Ovary (tissue), 3 donors: ENCODE measurements at regions not wholly inside any gene's neighbourhood (a gene's known extent, or its start where the extent isn't known, plus 50 kb on each side); places are given as distances from the start of the nearest gene placed in this dataset.

Experiments
- CTCF ChIP-seq, 3 donors: fragments of 450-650 bp in 2 of 3; fragments of 200-600 bp in 1 of 3; IDR thresholded peaks; one replicate each; pipeline versions ENCODE4 v1.5.1 to v1.8.0; 2016 to 2022; ENCODE audit warnings: antibody characterized with exemption in 3 of 3, mild to moderate bottlenecking in 1 of 3
- EP300 ChIP-seq: sonication (generic); formaldehyde crosslinking; IDR thresholded peaks from one replicate; pipeline ENCODE4 v1.6.1; 2017; ENCODE audit warnings: antibody characterized with exemption
- POLR2A ChIP-seq: fragments of 450-650 bp; IDR thresholded peaks from one replicate; pipeline ENCODE4 v1.6.1; 2017; ENCODE audit warnings: antibody characterized with exemption, mild to moderate bottlenecking, moderate library complexity
- donor health status: DM: no; HTN: no; CAD: no.

DNA sequence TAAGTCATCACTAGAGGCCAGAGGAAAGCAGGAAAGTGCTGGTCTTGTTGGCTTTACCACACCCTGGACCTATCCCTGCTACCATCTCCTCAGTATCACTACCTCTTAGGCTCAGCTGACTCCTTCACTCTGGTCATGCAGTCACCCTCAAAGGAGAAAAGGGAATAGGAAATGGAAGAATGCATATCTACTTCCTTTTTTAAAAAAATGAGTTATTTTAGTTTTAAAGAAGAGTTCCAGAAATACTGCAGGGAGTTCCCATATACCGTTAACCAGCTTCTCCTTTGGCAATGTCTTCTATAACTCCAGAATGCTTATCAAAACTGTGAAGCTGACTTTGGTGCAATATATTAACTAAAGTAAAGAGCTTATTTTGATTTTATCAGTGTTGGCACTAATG, 688.6 kb downstream of the DIPK2A start:
- no peak for TF ChIP-seq CTCF (IDR thresholded peaks at IDR 0.05)
- TF ChIP-seq EP300 = no peak
- no peak for TF ChIP-seq POLR2A
